Transverse colon (tissue), 4 donors: ENCODE measurements at regions not wholly inside any gene's neighbourhood (a gene's known extent, or its start where the extent isn't known, plus 50 kb on each side); places are given as distances from the start of the nearest gene placed in this dataset.

ENCODE experiments used
- DNase-seq: peaks from one replicate; pipeline ENCODE4 v3.0.0-alpha.2; 2019
- H3K27ac ChIP-seq, 4 donors: fragments of 200-600 bp; sonication (generic); 2 replicates each; pipeline ENCODE4 v1.5.1; 2016 to 2018; ENCODE audit warnings: inconsistent platforms in 4 of 4
- H3K27me3 ChIP-seq: fragments of 200-600 bp; sonication (generic); 2 replicates; pipeline ENCODE4 v1.5.1; 2017; ENCODE audit warnings: inconsistent platforms
- H3K36me3 ChIP-seq, 4 donors: fragments of 200-600 bp; sonication (generic); 2 replicates each; pipeline ENCODE4 v1.5.1; 2017 to 2019; ENCODE audit warnings: inconsistent platforms in 4 of 4
- H3K4me1 ChIP-seq, 4 donors: fragments of 200-600 bp; sonication (generic); 2 replicates each; pipeline ENCODE4 v1.5.1; 2017 to 2020; ENCODE audit warnings: inconsistent platforms in 4 of 4
- H3K4me3 ChIP-seq, 4 donors: fragments of 200-600 bp; sonication (generic); 1 replicate in 1 of 4; 2 replicates in 3 of 4; pipeline versions ENCODE4 v1.5.1 to v1.6.1; 2017 to 2019; ENCODE audit warnings: inconsistent platforms in 4 of 4
- H3K9me3 ChIP-seq, 2 donors: fragments of 200-600 bp; sonication (generic); 2 replicates each; pipeline ENCODE4 v1.5.1; 2017 to 2019; ENCODE audit warnings: inconsistent platforms in 2 of 2
- CTCF ChIP-seq, 5 experiments: fragments of 200-600 bp in 3 of 5; fragments of 450-650 bp in 2 of 5; sonication (generic) in 3 of 5; IDR thresholded peaks; 1 replicate in 2 of 5; 2 replicates in 3 of 5; pipeline ENCODE4 v1.5.1; 2016 to 2017; ENCODE audit warnings: antibody characterized with exemption in 5 of 5, inconsistent platforms in 3 of 5, mild to moderate bottlenecking in 2 of 5, moderate library complexity in 1 of 5
- EP300 ChIP-seq: sonication (generic); formaldehyde crosslinking; IDR thresholded peaks from one replicate; pipeline ENCODE4 v1.6.1; 2017; ENCODE audit warnings: antibody characterized with exemption, low read depth
- POLR2A ChIP-seq: fragments of 450-650 bp; IDR thresholded peaks from one replicate; pipeline ENCODE4 v1.6.1; 2016; ENCODE audit warnings: antibody characterized with exemption, mild to moderate bottlenecking, moderate library complexity
- POLR2AphosphoS5 ChIP-seq, 3 donors: sonication (generic); formaldehyde crosslinking; IDR thresholded peaks; one replicate each; pipeline ENCODE4 v1.6.1; 2016; ENCODE audit warnings: antibody characterized with exemption in 3 of 3
- WGBS, 2 donors: methylation state at CpG; one replicate each; pipeline ENCODE4 v1.1.5; 2018; ENCODE audit warnings: low coverage in 1 of 2; 5-methylcytosine and 5-hydroxymethylcytosine counted together
- in situ Hi-C, 4 donors: fragments of 200-750 bp; cut with MboI; loops; one replicate each; pipeline versions ENCODE4 v1.15.0 to v1.15.1; 2017; ENCODE audit warnings: low sequenced_read_pairs in 3 of 4, low pct_ligation_motif_present in 1 of 4, low pct_unique_long_range_greater_than_20kb in 1 of 4
- intact Hi-C: fragments of 100-400 bp; cut with DNase I; formaldehyde crosslinking; loops from one replicate; pipeline ENCODE4 v1.15.1; 2023; ENCODE audit warnings: low total_unique reads

- H3K9me3 ChIP-seq: no peaks in the 10 kb centered on the region
- WGBS, 2 donors: 54 to 61% methylated on average over 4 of the region's 4 CpGs
- in situ Hi-C loops: no loop called here
- H3K36me3 ChIP-seq: no peaks in the 10 kb centered on the region
- H3K4me3 ChIP-seq: no peak overlapping the region
- no peak for DNase-seq
- no peak overlapping the region for H3K27ac ChIP-seq
- no peaks in the 10 kb centered on the region for H3K4me1 ChIP-seq
- no peaks in the 10 kb centered on the region for H3K27me3 ChIP-seq
- intact Hi-C loops: no loop called here
- TF ChIP-seq POLR2A: no peak
- TF ChIP-seq CTCF (IDR thresholded peaks at IDR 0.05): no peak
- TF ChIP-seq POLR2AphosphoS5 (IDR thresholded peaks at IDR 0.05): no peak
- TF ChIP-seq EP300: no peak
Measured at GRCh38 chr5:3911773-3912172, 316.1 kb downstream of the IRX1 start.

GRCh38 chr5:3912790-3913189, 317.2 kb downstream of the IRX1 start:
- H3K4me1 ChIP-seq: no peaks in the 10 kb centered on the region
- no peaks in the 10 kb centered on the region for H3K9me3 ChIP-seq
- no peaks in the 10 kb centered on the region for H3K27me3 ChIP-seq
- no peaks in the 10 kb centered on the region for H3K36me3 ChIP-seq
- intact Hi-C loops: no loop called here
- DNase-seq: no peak
- no peak overlapping the region for H3K4me3 ChIP-seq
- WGBS, 2 donors: 82 to 88% methylated on average over 7 of the region's 7 CpGs
- in situ Hi-C loops: no loop called here
- TF ChIP-seq EP300: no peak
- no peak for TF ChIP-seq POLR2A
- TF ChIP-seq CTCF (IDR thresholded peaks at IDR 0.05): no peak
- TF ChIP-seq POLR2AphosphoS5 (IDR thresholded peaks at IDR 0.05): no peak
- no peak overlapping the region for H3K27ac ChIP-seq

GRCh38 chr5:3913279-3913678, 317.6 kb downstream of the IRX1 start:
- Histone ChIP-seq H3K36me3 (no peaks in the 10 kb centered on the region), H3K4me3 (no peak overlapping the region), H3K9me3 (no peaks in the 10 kb centered on the region), H3K4me1 (no peaks in the 10 kb centered on the region), H3K27me3 (no peaks in the 10 kb centered on the region), H3K27ac (no peak overlapping the region)
- WGBS, 2 donors: 77 to 88% methylated on average over 2 to 3 of the region's 3 CpGs
- no peak for DNase-seq
- in situ Hi-C loops: no loop called here
- intact Hi-C loops: no loop called here
- no peak for TF ChIP-seq EP300
- no peak for TF ChIP-seq POLR2AphosphoS5 (IDR thresholded peaks at IDR 0.05)
- no peak for TF ChIP-seq CTCF (IDR thresholded peaks at IDR 0.05)
- no peak for TF ChIP-seq POLR2A

GRCh38 chr5:3925022-3925421, 329.4 kb downstream of the IRX1 start:
- H3K4me1 ChIP-seq: no peaks in the 10 kb centered on the region
- no peak for DNase-seq
- no peaks in the 10 kb centered on the region for H3K27me3 ChIP-seq
- intact Hi-C loops: no loop called here
- no peaks in the 10 kb centered on the region for H3K9me3 ChIP-seq
- H3K4me3 ChIP-seq: no peak overlapping the region
- TF ChIP-seq CTCF (IDR thresholded peaks at IDR 0.05) (no peak), POLR2A (no peak), EP300 (no peak), POLR2AphosphoS5 (IDR thresholded peaks at IDR 0.05) (no peak)
- in situ Hi-C loops: no loop called here
- H3K36me3 ChIP-seq: no peaks in the 10 kb centered on the region
- 33 to 71% methylated on average over 1 to 7 of the region's 7 CpGs for WGBS, 2 donors
- H3K27ac ChIP-seq: no peak overlapping the region
